GM12892 (cell line): ENCODE measurements at regions not wholly inside any gene's neighbourhood (a gene's known extent, or its start where the extent isn't known, plus 50 kb on each side); places are given as distances from the start of the nearest gene placed in this dataset.

ENCODE experiments used
- POLR2A ChIP-seq: IDR thresholded peaks from 2 replicates; pipeline ENCODE4 v1.6.1; 2011; ENCODE audit warnings: low read depth, low read length, control low read depth
- POLR2AphosphoS5 ChIP-seq: IDR thresholded peaks from 2 replicates; pipeline ENCODE4 v1.6.1; 2011; ENCODE audit warnings: low read depth, low read length, control low read depth

- TF ChIP-seq POLR2AphosphoS5 (no peak), POLR2A (no peak)
Measured at GRCh38 chr9:118303216-118303615, 599.0 kb downstream of the TLR4 start.
